Loucy (cell line): ENCODE measurements at regions not wholly inside any gene's neighbourhood (a gene's known extent, or its start where the extent isn't known, plus 50 kb on each side); places are given as distances from the start of the nearest gene placed in this dataset.

Experiments used
- H2AFZ ChIP-seq: fragments of 200-600 bp; sonication (generic); 2 replicates; pipeline ENCODE4 v1.6.0; 2016; ENCODE audit warnings: antibody characterized with exemption, mild to moderate bottlenecking, low read length, moderate library complexity
- H3F3A ChIP-seq: fragments of 200-600 bp; 2 replicates; pipeline ENCODE4 v1.6.0; 2016; ENCODE audit warnings: antibody characterized with exemption, low read depth, mild to moderate bottlenecking
- H3K27me3 ChIP-seq: fragments of 200-600 bp; sonication (generic); 2 replicates; pipeline ENCODE4 v1.6.1; 2014; ENCODE audit warnings: low read length, mild to moderate bottlenecking; ENCODE audit not compliant: insufficient read depth, poor library complexity, severe bottlenecking
- H3K36me3 ChIP-seq: fragments of 200-600 bp; sonication (generic); 2 replicates; pipeline ENCODE4 v1.6.1; 2016; ENCODE audit warnings: low read length; ENCODE audit not compliant: insufficient read depth
- H3K4me1 ChIP-seq: fragments of 200-600 bp; sonication (generic); 2 replicates; pipeline ENCODE4 v1.5.1; 2014; ENCODE audit warnings: low read length, mild to moderate bottlenecking; ENCODE audit not compliant: insufficient read depth, poor library complexity, severe bottlenecking
- H3K4me2 ChIP-seq: fragments of 200-600 bp; sonication (generic); 2 replicates; pipeline ENCODE4 v1.6.0; 2014; ENCODE audit warnings: antibody characterized with exemption, low read length, low read depth, mild to moderate bottlenecking; ENCODE audit not compliant: poor library complexity, severe bottlenecking
- H3K4me3 ChIP-seq: fragments of 200-600 bp; sonication (generic); 2 replicates; pipeline ENCODE4 v1.5.1; 2014; ENCODE audit warnings: low read length, mild to moderate bottlenecking, mixed read lengths; ENCODE audit not compliant: poor library complexity, severe bottlenecking
- H3K79me2 ChIP-seq: fragments of 200-600 bp; sonication (generic); 2 replicates; pipeline ENCODE4 v1.6.1; 2014; ENCODE audit warnings: low read length; ENCODE audit not compliant: insufficient read depth
- H3K9ac ChIP-seq: fragments of 200-600 bp; sonication (generic); 2 replicates; pipeline ENCODE4 v1.6.0; 2014; ENCODE audit warnings: mild to moderate bottlenecking, low read depth, low read length, moderate library complexity; ENCODE audit not compliant: poor library complexity, severe bottlenecking
- H3K9me2 ChIP-seq: fragments of 200-600 bp; sonication (generic); replicated peaks from 2 replicates; pipeline ENCODE4 v1.6.1; 2016; ENCODE audit warnings: low read depth, low read length, mixed read lengths
- H3K9me3 ChIP-seq: fragments of 200-600 bp; sonication (generic); 2 replicates; pipeline ENCODE4 v1.6.1; 2014; ENCODE audit warnings: mild to moderate bottlenecking, antibody characterized with exemption, low read length, low read depth; ENCODE audit not compliant: insufficient read depth
- H4K20me1 ChIP-seq: fragments of 200-600 bp; sonication (generic); 2 replicates; pipeline ENCODE4 v1.6.0; 2014; ENCODE audit warnings: antibody characterized with exemption, low read length, mild to moderate bottlenecking; ENCODE audit not compliant: insufficient read depth, poor library complexity, severe bottlenecking
- EZH2phosphoT487 ChIP-seq: fragments of 200-600 bp; IDR thresholded peaks from 2 replicates; pipeline ENCODE4 v1.6.1; 2018; ENCODE audit warnings: antibody characterized with exemption, mild to moderate bottlenecking, moderate library complexity, borderline replicate concordance
- TF ChIP-seq, protein P1 (sequence below): fragments of 200-600 bp; sonication (generic); conservative IDR thresholded peaks from 2 replicates; pipeline ENCODE4 v1.5.1; 2014; ENCODE audit warnings: mild to moderate bottlenecking, antibody characterized with exemption, low read length

- no peaks in the 10 kb centered on the region for H3K27me3 ChIP-seq
- no peaks in the 10 kb centered on the region for H3K9me2 ChIP-seq
- no peak overlapping the region for H3K4me3 ChIP-seq
- no peaks in the 10 kb centered on the region for H4K20me1 ChIP-seq
- TF ChIP-seq EZH2phosphoT487: no peak
- TF ChIP-seq, protein P1, sequence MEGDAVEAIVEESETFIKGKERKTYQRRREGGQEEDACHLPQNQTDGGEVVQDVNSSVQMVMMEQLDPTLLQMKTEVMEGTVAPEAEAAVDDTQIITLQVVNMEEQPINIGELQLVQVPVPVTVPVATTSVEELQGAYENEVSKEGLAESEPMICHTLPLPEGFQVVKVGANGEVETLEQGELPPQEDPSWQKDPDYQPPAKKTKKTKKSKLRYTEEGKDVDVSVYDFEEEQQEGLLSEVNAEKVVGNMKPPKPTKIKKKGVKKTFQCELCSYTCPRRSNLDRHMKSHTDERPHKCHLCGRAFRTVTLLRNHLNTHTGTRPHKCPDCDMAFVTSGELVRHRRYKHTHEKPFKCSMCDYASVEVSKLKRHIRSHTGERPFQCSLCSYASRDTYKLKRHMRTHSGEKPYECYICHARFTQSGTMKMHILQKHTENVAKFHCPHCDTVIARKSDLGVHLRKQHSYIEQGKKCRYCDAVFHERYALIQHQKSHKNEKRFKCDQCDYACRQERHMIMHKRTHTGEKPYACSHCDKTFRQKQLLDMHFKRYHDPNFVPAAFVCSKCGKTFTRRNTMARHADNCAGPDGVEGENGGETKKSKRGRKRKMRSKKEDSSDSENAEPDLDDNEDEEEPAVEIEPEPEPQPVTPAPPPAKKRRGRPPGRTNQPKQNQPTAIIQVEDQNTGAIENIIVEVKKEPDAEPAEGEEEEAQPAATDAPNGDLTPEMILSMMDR: no peak
- no peaks in the 10 kb centered on the region for H3K9me3 ChIP-seq
- H3K79me2 ChIP-seq: no peaks in the 10 kb centered on the region
- H3K4me2 ChIP-seq: no peak overlapping the region
- no peaks in the 10 kb centered on the region for H3K4me1 ChIP-seq
- no peak overlapping the region for H2AFZ ChIP-seq
- no peak overlapping the region for H3K9ac ChIP-seq
- no peaks in the 10 kb centered on the region for H3F3A ChIP-seq
- no peaks in the 10 kb centered on the region for H3K36me3 ChIP-seq
Observed at GRCh38 chr12:98232753-98233390, 282.5 kb upstream of the TMPO start.

GRCh38 chr12:98235301-98235700 is 280.1 kb upstream of the TMPO start:
- no peaks in the 10 kb centered on the region for H3K4me1 ChIP-seq
- no peaks in the 10 kb centered on the region for H3K27me3 ChIP-seq
- H3K36me3 ChIP-seq: no peaks in the 10 kb centered on the region
- H3K9me2 ChIP-seq: no peaks in the 10 kb centered on the region
- no peak overlapping the region for H3K4me3 ChIP-seq
- no peak overlapping the region for H3K9ac ChIP-seq
- no peak for TF ChIP-seq EZH2phosphoT487
- TF ChIP-seq, protein P1: no peak
- no peak overlapping the region for H2AFZ ChIP-seq
- no peaks in the 10 kb centered on the region for H4K20me1 ChIP-seq
- H3K4me2 ChIP-seq: no peak overlapping the region
- H3K9me3 ChIP-seq: no peaks in the 10 kb centered on the region
- H3K79me2 ChIP-seq: no peaks in the 10 kb centered on the region
- H3F3A ChIP-seq: no peaks in the 10 kb centered on the region

DNA sequence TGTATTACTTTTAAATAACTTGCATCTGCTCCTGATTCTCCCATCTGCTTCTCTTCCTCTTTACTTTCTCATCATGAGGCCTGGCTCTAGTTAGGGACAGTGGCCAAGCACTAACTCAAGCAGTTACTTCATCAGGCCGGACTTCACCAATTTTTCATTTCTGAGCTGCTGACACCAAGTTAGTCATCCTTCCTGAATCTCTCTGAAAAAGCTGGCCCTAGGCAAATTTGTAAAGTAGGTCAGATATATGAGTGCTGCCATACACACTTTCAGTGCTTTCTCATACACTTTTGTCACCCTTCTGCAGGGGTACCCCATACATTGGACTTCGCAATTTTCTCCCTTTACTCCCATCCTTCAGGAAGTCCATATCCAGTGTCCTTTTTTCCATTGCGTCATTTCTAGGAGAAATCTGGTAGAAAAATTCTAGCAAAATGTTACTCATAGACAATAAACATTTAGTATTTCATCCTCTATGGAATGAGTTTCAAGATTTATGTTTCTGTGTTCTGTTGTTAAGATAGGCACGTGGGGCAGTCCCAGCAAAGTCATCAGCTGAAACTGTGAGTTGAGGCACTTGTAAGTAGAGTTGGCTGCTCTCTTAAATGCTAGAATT is 276.8 kb upstream of the TMPO start:
- Histone ChIP-seq H3K27me3 (no peaks in the 10 kb centered on the region), H2AFZ (no peak overlapping the region), H3F3A (no peaks in the 10 kb centered on the region), H3K4me3 (no peak overlapping the region), H3K9me2 (no peaks in the 10 kb centered on the region), H3K4me2 (no peak overlapping the region), H3K79me2 (no peaks in the 10 kb centered on the region), H3K9ac (no peak overlapping the region), H3K4me1 (no peaks in the 10 kb centered on the region), H3K36me3 (no peaks in the 10 kb centered on the region), H3K9me3 (no peaks in the 10 kb centered on the region), H4K20me1 (no peaks in the 10 kb centered on the region)
- TF ChIP-seq, protein P1: no peak
- TF ChIP-seq EZH2phosphoT487: no peak
